H1 (cell line): ENCODE measurements at regions not wholly inside any gene's neighbourhood (a gene's known extent, or its start where the extent isn't known, plus 50 kb on each side); places are given as distances from the start of the nearest gene placed in this dataset.

Experiments used
- CTCF ChIA-PET: fragments of 300-600 bp; sonication (Branson Sonifier 250); formaldehyde crosslinking; loops from one replicate; lab custom pipeline; 2021; ENCODE audit not compliant: partially characterized antibody; lab: Charles Lee
- POLR2A ChIA-PET: fragments of 300-600 bp; sonication (Branson Sonifier 250); formaldehyde crosslinking; loops from one replicate; lab custom pipeline; 2021; ENCODE audit warnings: inconsistent platforms; ENCODE audit not compliant: partially characterized antibody; lab: Charles Lee
- DNase-seq, 2 experiments: peaks; one replicate each; pipeline versions ENCODE4 v3.0.0 to v3.0.0-alpha.2; 2010 to 2022; ENCODE audit warnings: low spot score in 2 of 2, low read depth in 1 of 2, mixed read lengths in 1 of 2
- FAIRE-seq: peaks from 2 replicates; lab custom pipeline; 2011; peaks lifted over from hg19 to GRCh38; lab: Jason Lieb, UNC
- H2AFZ ChIP-seq: 2 replicates; pipeline ENCODE4 v1.8.1; 2012; ENCODE audit warnings: low read length, inconsistent platforms
- H2AK5ac ChIP-seq: 2 replicates; pipeline ENCODE4 v1.6.1; 2013; ENCODE audit warnings: low read depth, low read length
- H2BK120ac ChIP-seq: replicated peaks from 2 replicates; pipeline ENCODE3; 2013; ENCODE audit warnings: low read depth, low read length, inconsistent platforms
- H2BK12ac ChIP-seq: 2 replicates; pipeline ENCODE4 v1.6.1; 2013; ENCODE audit warnings: low read depth, low read length
- H2BK15ac ChIP-seq: 2 replicates; pipeline ENCODE4 v1.6.1; 2013; ENCODE audit warnings: low read length
- H2BK20ac ChIP-seq: 2 replicates; pipeline ENCODE4 v1.6.1; 2013; ENCODE audit warnings: low read length
- H2BK5ac ChIP-seq: 2 replicates; pipeline ENCODE4 v1.6.1; 2013; ENCODE audit warnings: low read depth, low read length
- H3K14ac ChIP-seq: 2 replicates; pipeline ENCODE4 v1.6.1; 2013; ENCODE audit warnings: inconsistent platforms; ENCODE audit not compliant: insufficient read length
- H3K18ac ChIP-seq: 2 replicates; pipeline ENCODE4 v1.6.1; 2013; ENCODE audit warnings: low read length; ENCODE audit errors: extremely low read depth
- H3K23ac ChIP-seq: 2 replicates; pipeline ENCODE4 v1.6.1; 2013; ENCODE audit warnings: inconsistent platforms; ENCODE audit not compliant: insufficient read length
- H3K23me2 ChIP-seq: 2 replicates; pipeline ENCODE4 v1.6.1; 2013; ENCODE audit warnings: low read depth, low read length
- H3K27ac ChIP-seq: 2 replicates; pipeline ENCODE4 v1.6.1; 2011; ENCODE audit warnings: low read depth, low read length, inconsistent platforms
- H3K27me3 ChIP-seq, 4 experiments: replicated peaks in 1 of 4; 1 replicate in 1 of 4; 2 replicates in 3 of 4; pipeline versions ENCODE4 v1.6.1 to v1.8.1; 2011 to 2013; ENCODE audit warnings: low read length in 3 of 4, mild to moderate bottlenecking in 3 of 4, inconsistent platforms in 2 of 4, mixed read lengths in 2 of 4, moderate library complexity in 1 of 4; ENCODE audit not compliant: control insufficient read depth in 3 of 4, insufficient read depth in 3 of 4; ENCODE audit errors: extremely low read depth in 1 of 4
- H3K36me3 ChIP-seq, 4 experiments: 2 replicates each; pipeline versions ENCODE4 v1.6.1 to v1.8.1; 2011 to 2013; ENCODE audit warnings: mild to moderate bottlenecking in 4 of 4, low read length in 3 of 4, moderate library complexity in 2 of 4, control low read depth in 1 of 4, inconsistent platforms in 1 of 4; ENCODE audit not compliant: insufficient read depth in 4 of 4, control insufficient read depth in 2 of 4
- H3K4ac ChIP-seq: replicated peaks from 2 replicates; pipeline ENCODE3; 2013; ENCODE audit warnings: low read length, low read depth, mixed read lengths, inconsistent platforms; ENCODE audit not compliant: insufficient read length
- H3K4me1 ChIP-seq, 4 experiments: replicated peaks in 1 of 4; 1 replicate in 1 of 4; 2 replicates in 3 of 4; pipeline versions ENCODE4 v1.6.1 to v1.8.1; 2011 to 2013; ENCODE audit warnings: low read length in 3 of 4, inconsistent platforms in 2 of 4, mixed read lengths in 1 of 4; ENCODE audit not compliant: insufficient read depth in 4 of 4, control insufficient read depth in 3 of 4
- H3K4me2 ChIP-seq, 2 experiments: 2 replicates each; pipeline versions ENCODE4 v1.6.1 to v1.8.1; 2011 to 2013; ENCODE audit warnings: low read depth in 2 of 2, low read length in 2 of 2, control low read depth in 1 of 2, inconsistent platforms in 1 of 2, mild to moderate bottlenecking in 1 of 2; ENCODE audit not compliant: insufficient read depth in 1 of 2
- H3K4me3 ChIP-seq, 4 experiments: fragments of 200-600, 300-600 bp in 1 of 4; sonication (generic), shearing (Covaris generic), sonication (Bioruptor Twin) in 1 of 4; 2 replicates each; pipeline versions ENCODE4 v1.5.1 to v1.8.1; 2011 to 2016; ENCODE audit warnings: low read length in 4 of 4, low read depth in 3 of 4, control low read depth in 2 of 4, inconsistent platforms in 2 of 4, mild to moderate bottlenecking in 2 of 4, mixed read lengths in 1 of 4, moderate library complexity in 1 of 4; ENCODE audit not compliant: insufficient read depth in 2 of 4; ENCODE audit errors: extremely low read depth in 1 of 4
- H3K56ac ChIP-seq: replicated peaks from 2 replicates; pipeline ENCODE3; 2013; ENCODE audit warnings: low read depth, mild to moderate bottlenecking, mixed read lengths, low read length, inconsistent platforms; ENCODE audit not compliant: insufficient read length
- H3K79me1 ChIP-seq: 2 replicates; pipeline ENCODE4 v1.6.1; 2013; ENCODE audit warnings: low read depth, low read length, control low read depth
- H3K79me2 ChIP-seq, 2 experiments: 2 replicates each; pipeline versions ENCODE4 v1.6.1 to v1.8.1; 2012 to 2013; ENCODE audit warnings: low read length in 2 of 2, mild to moderate bottlenecking in 2 of 2, inconsistent platforms in 1 of 2; ENCODE audit not compliant: insufficient read depth in 2 of 2, control insufficient read depth in 1 of 2
- H3K9ac ChIP-seq, 4 experiments: replicated peaks in 1 of 4; 1 replicate in 1 of 4; 2 replicates in 3 of 4; pipeline versions ENCODE4 v1.6.1 to v1.8.1; 2011 to 2013; ENCODE audit warnings: low read depth in 3 of 4, low read length in 3 of 4, control low read depth in 2 of 4, mild to moderate bottlenecking in 2 of 4, moderate library complexity in 2 of 4, inconsistent platforms in 1 of 4; ENCODE audit errors: extremely low read depth in 1 of 4
- H3K9me3 ChIP-seq, 2 experiments: 2 replicates each; pipeline versions ENCODE4 v1.6.1 to v1.8.1; 2012 to 2013; ENCODE audit warnings: mild to moderate bottlenecking in 2 of 2, moderate library complexity in 2 of 2, control low read depth in 1 of 2, inconsistent platforms in 1 of 2, low read depth in 1 of 2, low read length in 1 of 2, mixed read lengths in 1 of 2; ENCODE audit not compliant: insufficient read depth in 2 of 2
- H4K20me1 ChIP-seq, 2 experiments: replicated peaks in 1 of 2; 2 replicates each; pipeline versions ENCODE3 to v1.8.1; 2011 to 2013; ENCODE audit warnings: inconsistent platforms in 2 of 2, low read length in 2 of 2, mild to moderate bottlenecking in 1 of 2; ENCODE audit not compliant: insufficient read depth in 2 of 2, control insufficient read depth in 1 of 2
- H4K5ac ChIP-seq: 2 replicates; pipeline ENCODE4 v1.6.1; 2013; ENCODE audit warnings: low read length, low read depth, mixed read lengths, inconsistent platforms; ENCODE audit not compliant: insufficient read length
- H4K8ac ChIP-seq: 2 replicates; pipeline ENCODE4 v1.8.0; 2013; ENCODE audit warnings: mild to moderate bottlenecking, moderate library complexity, low read length, inconsistent platforms; ENCODE audit not compliant: insufficient read depth; ENCODE audit errors: extremely low read depth
- H4K91ac ChIP-seq: replicated peaks from 2 replicates; pipeline ENCODE3; 2013; ENCODE audit warnings: low read length, mixed read lengths, inconsistent platforms; ENCODE audit not compliant: insufficient read length
- BCL11A ChIP-seq, 2 experiments: IDR thresholded peaks; one replicate each; pipeline ENCODE4 v1.6.1; 2011; ENCODE audit warnings: low read depth in 2 of 2, low read length in 2 of 2, mild to moderate bottlenecking in 2 of 2
- TEAD4 ChIP-seq: IDR thresholded peaks from 2 replicates; pipeline ENCODE4 v1.6.1; 2012; ENCODE audit warnings: low read depth, low read length, inconsistent platforms, mixed read lengths
- WGBS, 2 experiments: shearing (Covaris generic) in 1 of 2; methylation state at CpG; one replicate each; pipeline versions ENCODE4 v1.1.6 to v1.1.7; 2013 to 2015; ENCODE audit warnings: low lambda C conversion rate in 2 of 2, mixed read lengths in 2 of 2, inconsistent platforms in 1 of 2, low coverage in 1 of 2, missing lambda C conversion rate in 1 of 2; ENCODE audit not compliant: insufficient replicate concordance in 2 of 2, insufficient coverage in 1 of 2, insufficient read length in 1 of 2; ENCODE audit errors: extremely low coverage in 1 of 2, missing lambda C conversion rate in 1 of 2; 5-methylcytosine and 5-hydroxymethylcytosine counted together

DNA sequence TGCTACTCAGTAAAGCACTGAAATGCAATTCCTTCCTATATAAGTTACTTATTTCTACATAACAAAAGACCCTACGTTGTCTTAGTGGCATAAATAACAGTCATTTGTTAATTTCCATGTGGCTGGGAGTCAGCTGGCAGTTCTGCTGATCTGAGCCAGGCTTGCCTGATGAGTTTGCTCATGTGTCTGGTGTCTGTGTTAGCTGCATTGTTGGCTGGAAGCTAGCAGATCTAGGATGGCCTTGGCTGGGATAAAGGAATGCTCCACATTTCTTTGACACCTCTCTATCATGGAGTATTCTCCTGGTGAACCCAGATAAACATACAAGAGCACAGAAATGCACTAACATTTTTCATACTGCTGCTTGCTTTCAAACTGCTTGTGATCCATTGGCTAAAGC, 264.4 kb upstream of the MON1B start:
- Histone ChIP-seq H3K56ac (no peak overlapping the region), H3K9me3 (no peaks in the 10 kb centered on the region), H3K79me1 (no peaks in the 10 kb centered on the region), H3K4me1 (no peaks in the 10 kb centered on the region), H3K4ac (no peak overlapping the region), H3K4me3 (no peak overlapping the region), H4K91ac (no peak overlapping the region), H3K36me3 (no peaks in the 10 kb centered on the region), H3K14ac (no peak overlapping the region), H4K20me1 (no peaks in the 10 kb centered on the region), H2AFZ (no peak overlapping the region), H3K27ac (no peak overlapping the region), H2BK120ac (no peak overlapping the region), H2BK12ac (no peak overlapping the region), H3K23me2 (peaks cover 1% of the 10 kb centered on the region; the same call in 1 of the 2 replicates), H2BK20ac (no peak overlapping the region), H4K5ac (no peak overlapping the region), H3K9ac (no peak overlapping the region), H3K4me2 (no peak overlapping the region), H2AK5ac (no peak overlapping the region), H4K8ac (no peak overlapping the region), H3K79me2 (no peaks in the 10 kb centered on the region), H2BK15ac (no peak overlapping the region), H3K23ac (no peak overlapping the region), H3K18ac (no peak overlapping the region), H2BK5ac (no peak overlapping the region), H3K27me3 (no peaks in the 10 kb centered on the region)
- ChIA-PET CTCF (interaction anchor here (0.9 kb wide), 1 partner anchor 17 kb away, joined by 3 read pairs; no protein-coding TSS in a partner anchor), POLR2A (no interaction called here)
- FAIRE-seq (no peak), DNase-seq (no peak)
- TF ChIP-seq TEAD4 (no peak), BCL11A (IDR thresholded peaks at IDR 0.05; ENCODE audit: low read depth in 2 of 2, low read length in 2 of 2) (no peak)
- 27% methylated on average over 1 of the region's 1 CpG; no CpG with 5 or more reads in 1 of the 2 experiments for WGBS, 2 experiments
